Panc1 (cell line): ENCODE measurements at regions not wholly inside any gene's neighbourhood (a gene's known extent, or its start where the extent isn't known, plus 50 kb on each side); places are given as distances from the start of the nearest gene placed in this dataset.
"Not testable (repeated sequence)": the region's sequence is repeated elsewhere in the genome, so short reads cannot be mapped to it uniquely, and the experiment has no call there.

Experiments
- CTCF ChIP-seq: fragments of 450-650 bp; IDR thresholded peaks from 2 replicates; pipeline ENCODE4 v1.5.1; 2017; ENCODE audit warnings: mild to moderate bottlenecking
- POLR2AphosphoS5 ChIP-seq: IDR thresholded peaks from 2 replicates; pipeline ENCODE4 v1.6.1; 2012; ENCODE audit warnings: mild to moderate bottlenecking, low read depth, low read length, moderate library complexity
- REST ChIP-seq, 2 experiments: IDR thresholded peaks; 2 replicates each; pipeline ENCODE4 v1.6.1; 2011 to 2012; ENCODE audit warnings: low read depth in 2 of 2, control low read depth in 1 of 2, low read length in 1 of 2, mild to moderate bottlenecking in 1 of 2, moderate library complexity in 1 of 2; ENCODE audit not compliant: insufficient read depth in 1 of 2
- SIN3A ChIP-seq: IDR thresholded peaks from 2 replicates; pipeline ENCODE4 v1.6.1; 2012; ENCODE audit warnings: low read depth, mild to moderate bottlenecking, low read length, moderate library complexity, borderline replicate concordance; ENCODE audit not compliant: insufficient read depth
- TCF7L2 ChIP-seq: IDR thresholded peaks from 2 replicates; pipeline ENCODE4 v1.6.1; 2011; ENCODE audit warnings: mild to moderate bottlenecking, low read depth, low read length, inconsistent platforms

- TF ChIP-seq SIN3A; CTCF; POLR2AphosphoS5; REST (IDR thresholded peaks at IDR 0.05; ENCODE audit: insufficient read depth in 1 of 2, low read depth in 2 of 2, low read length in 1 of 2); TCF7L2: not testable (repeated sequence)
Measured at GRCh38 chr19:28685077-28685476, 527.9 kb downstream of the UQCRFS1 start.
